WTC11 (cell line): ENCODE measurements at regions not wholly inside any gene's neighbourhood (a gene's known extent, or its start where the extent isn't known, plus 50 kb on each side); places are given as distances from the start of the nearest gene placed in this dataset.

Source experiments
- ATAC-seq: fragments of 200-7000 bp; cut with Tn5 transposase; 2 replicates; pipeline ENCODE4 v1.10.0; 2021; ENCODE audit warnings: mild to moderate bottlenecking, moderate library complexity
- CTCF ChIA-PET: fragments of 300-600 bp; sonication (Branson Sonifier 250); formaldehyde crosslinking; loops from one replicate; lab custom pipeline; 2021; ENCODE audit warnings: antibody characterized with exemption; lab: Charles Lee
- POLR2A ChIA-PET: fragments of 350-600 bp; sonication (Branson Sonifier 250); formaldehyde crosslinking; loops from one replicate; lab custom pipeline; 2021; ENCODE audit warnings: antibody characterized with exemption; lab: Charles Lee
- DNase-seq: peaks from one replicate; pipeline ENCODE4 v3.0.0; 2021; ENCODE audit warnings: low spot score
- H3K27ac Mint-ChIP-seq: 2 replicates; pipeline ENCODE4 v1.8.0; 2021; ENCODE audit warnings: mixed read lengths
- H3K27me3 Mint-ChIP-seq: 2 replicates; pipeline ENCODE4 v1.8.0; 2021; ENCODE audit warnings: low read depth, mild to moderate bottlenecking, moderate library complexity, mixed read lengths
- H3K36me3 Mint-ChIP-seq: 2 replicates; pipeline ENCODE4 v1.8.0; 2021; ENCODE audit warnings: mixed read lengths
- H3K4me1 Mint-ChIP-seq: 2 replicates; pipeline ENCODE4 v1.8.0; 2022; ENCODE audit warnings: mixed read lengths
- H3K4me3 Mint-ChIP-seq: 2 replicates; pipeline ENCODE4 v1.8.0; 2021; ENCODE audit warnings: mild to moderate bottlenecking, moderate library complexity, mixed read lengths
- H3K9me3 Mint-ChIP-seq: 2 replicates; pipeline ENCODE4 v1.8.0; 2021; ENCODE audit warnings: mixed read lengths
- ATF1 ChIP-seq: sonication (generic); formaldehyde crosslinking; IDR thresholded peaks from 2 replicates; pipeline ENCODE4 v1.8.1; 2023; ENCODE audit warnings: mild to moderate bottlenecking, moderate library complexity, missing genetic modification reagents
- EMX1 ChIP-seq: fragments of 250-450 bp; sonication (Bioruptor Pico); IDR thresholded peaks from 2 replicates; pipeline ENCODE4 v1.8.0; 2021; ENCODE audit warnings: mild to moderate bottlenecking
- ESRRA ChIP-seq: sonication (generic); formaldehyde crosslinking; IDR thresholded peaks from 2 replicates; pipeline ENCODE4 v1.8.1; 2022; ENCODE audit warnings: mild to moderate bottlenecking, missing genetic modification reagents, borderline replicate concordance
- FOXP1 ChIP-seq: sonication (generic); formaldehyde crosslinking; IDR thresholded peaks from 2 replicates; pipeline ENCODE4 v1.8.0; 2022; ENCODE audit warnings: missing genetic modification reagents, mild to moderate bottlenecking, moderate library complexity, borderline replicate concordance
- JUN ChIP-seq: sonication (generic); formaldehyde crosslinking; IDR thresholded peaks from 2 replicates; pipeline ENCODE4 v1.8.0; 2023; ENCODE audit warnings: mild to moderate bottlenecking, missing genetic modification reagents
- MXD4 ChIP-seq: fragments of 250-450 bp; sonication (Bioruptor Pico); IDR thresholded peaks from 2 replicates; pipeline ENCODE4 v1.8.0; 2021; ENCODE audit warnings: mild to moderate bottlenecking, moderate library complexity, borderline replicate concordance
- PREB ChIP-seq: sonication (generic); formaldehyde crosslinking; IDR thresholded peaks from 2 replicates; pipeline ENCODE4 v1.8.1; 2022; ENCODE audit warnings: mild to moderate bottlenecking, missing genetic modification reagents, moderate library complexity, borderline replicate concordance
- SP1 ChIP-seq: sonication (generic); formaldehyde crosslinking; conservative IDR thresholded peaks from 2 replicates; pipeline ENCODE4 v1.8.1; 2022; ENCODE audit warnings: missing genetic modification reagents
- TEAD1 ChIP-seq: sonication (generic); formaldehyde crosslinking; IDR thresholded peaks from 2 replicates; pipeline ENCODE4 v1.8.0; 2022; ENCODE audit warnings: mild to moderate bottlenecking, missing genetic modification reagents
- USF2 ChIP-seq: sonication (generic); formaldehyde crosslinking; IDR thresholded peaks from 2 replicates; pipeline ENCODE4 v1.8.1; 2023; ENCODE audit warnings: mild to moderate bottlenecking, missing genetic modification reagents, moderate library complexity
- TF ChIP-seq, protein P1 (sequence below): sonication (generic); formaldehyde crosslinking; IDR thresholded peaks from 2 replicates; pipeline ENCODE4 v1.8.0; 2023; ENCODE audit warnings: missing genetic modification reagents, mild to moderate bottlenecking, borderline replicate concordance
- TF ChIP-seq, protein P2 (sequence below): sonication (generic); formaldehyde crosslinking; conservative IDR thresholded peaks from 2 replicates; pipeline ENCODE4 v1.8.1; 2023; ENCODE audit warnings: mild to moderate bottlenecking, low read depth, missing genetic modification reagents, moderate library complexity
- TF ChIP-seq, protein P3 (sequence below): sonication (generic); formaldehyde crosslinking; IDR thresholded peaks from 2 replicates; pipeline ENCODE4 v1.8.1; 2022; ENCODE audit warnings: missing genetic modification reagents, borderline replicate concordance
- TF ChIP-seq, protein P4 (sequence below): sonication (generic); formaldehyde crosslinking; IDR thresholded peaks from 2 replicates; pipeline ENCODE4 v1.8.0; 2022; ENCODE audit warnings: missing genetic modification reagents
- TF ChIP-seq, protein P5 (sequence below): sonication (generic); formaldehyde crosslinking; IDR thresholded peaks from 2 replicates; pipeline ENCODE4 v1.8.1; 2023; ENCODE audit warnings: mild to moderate bottlenecking, missing genetic modification reagents, moderate library complexity
- TF ChIP-seq, protein P6 (sequence below): sonication (generic); formaldehyde crosslinking; IDR thresholded peaks from 2 replicates; pipeline ENCODE4 v1.8.0; 2022; ENCODE audit warnings: mild to moderate bottlenecking, missing genetic modification reagents
- TF ChIP-seq, protein P7 (sequence below): fragments of 250-450 bp; sonication (Bioruptor Pico); IDR thresholded peaks from 2 replicates; pipeline ENCODE4 v1.9.0; 2021; ENCODE audit warnings: mild to moderate bottlenecking

GRCh38 chr6:113143206-113143605 lies 713.9 kb upstream of the MARCKS start:
- POLR2A ChIA-PET, result interaction anchor here (0.7 kb wide), 1 partner anchor 545 kb away, joined by 6 read pairs; no protein-coding TSS in a partner anchor
- H3K27me3 Mint-ChIP-seq, result no peaks in the 10 kb centered on the region
- no peak for ATAC-seq
- CTCF ChIA-PET, result no interaction called here
- H3K4me3 Mint-ChIP-seq, result no peak overlapping the region
- no peak for DNase-seq
- peaks cover 2% of the 10 kb centered on the region for H3K4me1 Mint-ChIP-seq
- H3K9me3 Mint-ChIP-seq, result no peaks in the 10 kb centered on the region
- H3K36me3 Mint-ChIP-seq, result no peaks in the 10 kb centered on the region
- TF ChIP-seq USF2 (no peak), FOXP1 (CRISPR knock-in tag) (no peak), TEAD1 (CRISPR knock-in tag) (no peak), SP1 (CRISPR knock-in tag) (no peak), JUN (CRISPR knock-in tag) (no peak), EMX1 (CRISPR knock-in tag) (no peak), PREB (CRISPR knock-in tag) (no peak), ESRRA (CRISPR knock-in tag) (no peak), ATF1 (no peak), MXD4 (CRISPR knock-in tag) (no peak)
- TF ChIP-seq, protein P1, sequence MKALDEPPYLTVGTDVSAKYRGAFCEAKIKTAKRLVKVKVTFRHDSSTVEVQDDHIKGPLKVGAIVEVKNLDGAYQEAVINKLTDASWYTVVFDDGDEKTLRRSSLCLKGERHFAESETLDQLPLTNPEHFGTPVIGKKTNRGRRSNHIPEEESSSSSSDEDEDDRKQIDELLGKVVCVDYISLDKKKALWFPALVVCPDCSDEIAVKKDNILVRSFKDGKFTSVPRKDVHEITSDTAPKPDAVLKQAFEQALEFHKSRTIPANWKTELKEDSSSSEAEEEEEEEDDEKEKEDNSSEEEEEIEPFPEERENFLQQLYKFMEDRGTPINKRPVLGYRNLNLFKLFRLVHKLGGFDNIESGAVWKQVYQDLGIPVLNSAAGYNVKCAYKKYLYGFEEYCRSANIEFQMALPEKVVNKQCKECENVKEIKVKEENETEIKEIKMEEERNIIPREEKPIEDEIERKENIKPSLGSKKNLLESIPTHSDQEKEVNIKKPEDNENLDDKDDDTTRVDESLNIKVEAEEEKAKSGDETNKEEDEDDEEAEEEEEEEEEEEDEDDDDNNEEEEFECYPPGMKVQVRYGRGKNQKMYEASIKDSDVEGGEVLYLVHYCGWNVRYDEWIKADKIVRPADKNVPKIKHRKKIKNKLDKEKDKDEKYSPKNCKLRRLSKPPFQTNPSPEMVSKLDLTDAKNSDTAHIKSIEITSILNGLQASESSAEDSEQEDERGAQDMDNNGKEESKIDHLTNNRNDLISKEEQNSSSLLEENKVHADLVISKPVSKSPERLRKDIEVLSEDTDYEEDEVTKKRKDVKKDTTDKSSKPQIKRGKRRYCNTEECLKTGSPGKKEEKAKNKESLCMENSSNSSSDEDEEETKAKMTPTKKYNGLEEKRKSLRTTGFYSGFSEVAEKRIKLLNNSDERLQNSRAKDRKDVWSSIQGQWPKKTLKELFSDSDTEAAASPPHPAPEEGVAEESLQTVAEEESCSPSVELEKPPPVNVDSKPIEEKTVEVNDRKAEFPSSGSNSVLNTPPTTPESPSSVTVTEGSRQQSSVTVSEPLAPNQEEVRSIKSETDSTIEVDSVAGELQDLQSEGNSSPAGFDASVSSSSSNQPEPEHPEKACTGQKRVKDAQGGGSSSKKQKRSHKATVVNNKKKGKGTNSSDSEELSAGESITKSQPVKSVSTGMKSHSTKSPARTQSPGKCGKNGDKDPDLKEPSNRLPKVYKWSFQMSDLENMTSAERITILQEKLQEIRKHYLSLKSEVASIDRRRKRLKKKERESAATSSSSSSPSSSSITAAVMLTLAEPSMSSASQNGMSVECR, result no peak
- TF ChIP-seq, protein P2, sequence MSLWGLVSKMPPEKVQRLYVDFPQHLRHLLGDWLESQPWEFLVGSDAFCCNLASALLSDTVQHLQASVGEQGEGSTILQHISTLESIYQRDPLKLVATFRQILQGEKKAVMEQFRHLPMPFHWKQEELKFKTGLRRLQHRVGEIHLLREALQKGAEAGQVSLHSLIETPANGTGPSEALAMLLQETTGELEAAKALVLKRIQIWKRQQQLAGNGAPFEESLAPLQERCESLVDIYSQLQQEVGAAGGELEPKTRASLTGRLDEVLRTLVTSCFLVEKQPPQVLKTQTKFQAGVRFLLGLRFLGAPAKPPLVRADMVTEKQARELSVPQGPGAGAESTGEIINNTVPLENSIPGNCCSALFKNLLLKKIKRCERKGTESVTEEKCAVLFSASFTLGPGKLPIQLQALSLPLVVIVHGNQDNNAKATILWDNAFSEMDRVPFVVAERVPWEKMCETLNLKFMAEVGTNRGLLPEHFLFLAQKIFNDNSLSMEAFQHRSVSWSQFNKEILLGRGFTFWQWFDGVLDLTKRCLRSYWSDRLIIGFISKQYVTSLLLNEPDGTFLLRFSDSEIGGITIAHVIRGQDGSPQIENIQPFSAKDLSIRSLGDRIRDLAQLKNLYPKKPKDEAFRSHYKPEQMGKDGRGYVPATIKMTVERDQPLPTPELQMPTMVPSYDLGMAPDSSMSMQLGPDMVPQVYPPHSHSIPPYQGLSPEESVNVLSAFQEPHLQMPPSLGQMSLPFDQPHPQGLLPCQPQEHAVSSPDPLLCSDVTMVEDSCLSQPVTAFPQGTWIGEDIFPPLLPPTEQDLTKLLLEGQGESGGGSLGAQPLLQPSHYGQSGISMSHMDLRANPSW (CRISPR knock-in tag), result no peak
- TF ChIP-seq, protein P3, sequence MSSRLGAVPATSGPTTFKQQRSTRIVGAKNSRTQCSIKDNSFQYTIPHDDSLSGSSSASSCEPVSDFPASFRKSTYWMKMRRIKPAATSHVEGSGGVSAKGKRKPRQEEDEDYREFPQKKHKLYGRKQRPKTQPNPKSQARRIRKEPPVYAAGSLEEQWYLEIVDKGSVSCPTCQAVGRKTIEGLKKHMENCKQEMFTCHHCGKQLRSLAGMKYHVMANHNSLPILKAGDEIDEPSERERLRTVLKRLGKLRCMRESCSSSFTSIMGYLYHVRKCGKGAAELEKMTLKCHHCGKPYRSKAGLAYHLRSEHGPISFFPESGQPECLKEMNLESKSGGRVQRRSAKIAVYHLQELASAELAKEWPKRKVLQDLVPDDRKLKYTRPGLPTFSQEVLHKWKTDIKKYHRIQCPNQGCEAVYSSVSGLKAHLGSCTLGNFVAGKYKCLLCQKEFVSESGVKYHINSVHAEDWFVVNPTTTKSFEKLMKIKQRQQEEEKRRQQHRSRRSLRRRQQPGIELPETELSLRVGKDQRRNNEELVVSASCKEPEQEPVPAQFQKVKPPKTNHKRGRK, result no peak
- TF ChIP-seq, protein P4, sequence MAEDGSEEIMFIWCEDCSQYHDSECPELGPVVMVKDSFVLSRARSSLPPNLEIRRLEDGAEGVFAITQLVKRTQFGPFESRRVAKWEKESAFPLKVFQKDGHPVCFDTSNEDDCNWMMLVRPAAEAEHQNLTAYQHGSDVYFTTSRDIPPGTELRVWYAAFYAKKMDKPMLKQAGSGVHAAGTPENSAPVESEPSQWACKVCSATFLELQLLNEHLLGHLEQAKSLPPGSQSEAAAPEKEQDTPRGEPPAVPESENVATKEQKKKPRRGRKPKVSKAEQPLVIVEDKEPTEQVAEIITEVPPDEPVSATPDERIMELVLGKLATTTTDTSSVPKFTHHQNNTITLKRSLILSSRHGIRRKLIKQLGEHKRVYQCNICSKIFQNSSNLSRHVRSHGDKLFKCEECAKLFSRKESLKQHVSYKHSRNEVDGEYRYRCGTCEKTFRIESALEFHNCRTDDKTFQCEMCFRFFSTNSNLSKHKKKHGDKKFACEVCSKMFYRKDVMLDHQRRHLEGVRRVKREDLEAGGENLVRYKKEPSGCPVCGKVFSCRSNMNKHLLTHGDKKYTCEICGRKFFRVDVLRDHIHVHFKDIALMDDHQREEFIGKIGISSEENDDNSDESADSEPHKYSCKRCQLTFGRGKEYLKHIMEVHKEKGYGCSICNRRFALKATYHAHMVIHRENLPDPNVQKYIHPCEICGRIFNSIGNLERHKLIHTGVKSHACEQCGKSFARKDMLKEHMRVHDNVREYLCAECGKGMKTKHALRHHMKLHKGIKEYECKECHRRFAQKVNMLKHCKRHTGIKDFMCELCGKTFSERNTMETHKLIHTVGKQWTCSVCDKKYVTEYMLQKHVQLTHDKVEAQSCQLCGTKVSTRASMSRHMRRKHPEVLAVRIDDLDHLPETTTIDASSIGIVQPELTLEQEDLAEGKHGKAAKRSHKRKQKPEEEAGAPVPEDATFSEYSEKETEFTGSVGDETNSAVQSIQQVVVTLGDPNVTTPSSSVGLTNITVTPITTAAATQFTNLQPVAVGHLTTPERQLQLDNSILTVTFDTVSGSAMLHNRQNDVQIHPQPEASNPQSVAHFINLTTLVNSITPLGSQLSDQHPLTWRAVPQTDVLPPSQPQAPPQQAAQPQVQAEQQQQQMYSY (CRISPR knock-in tag), result no peak
- TF ChIP-seq, protein P5, sequence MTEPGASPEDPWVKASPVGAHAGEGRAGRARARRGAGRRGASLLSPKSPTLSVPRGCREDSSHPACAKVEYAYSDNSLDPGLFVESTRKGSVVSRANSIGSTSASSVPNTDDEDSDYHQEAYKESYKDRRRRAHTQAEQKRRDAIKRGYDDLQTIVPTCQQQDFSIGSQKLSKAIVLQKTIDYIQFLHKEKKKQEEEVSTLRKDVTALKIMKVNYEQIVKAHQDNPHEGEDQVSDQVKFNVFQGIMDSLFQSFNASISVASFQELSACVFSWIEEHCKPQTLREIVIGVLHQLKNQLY (CRISPR knock-in tag), result no peak
- TF ChIP-seq, protein P6, sequence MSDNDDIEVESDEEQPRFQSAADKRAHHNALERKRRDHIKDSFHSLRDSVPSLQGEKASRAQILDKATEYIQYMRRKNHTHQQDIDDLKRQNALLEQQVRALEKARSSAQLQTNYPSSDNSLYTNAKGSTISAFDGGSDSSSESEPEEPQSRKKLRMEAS (CRISPR knock-in tag), result no peak
- TF ChIP-seq, protein P7, sequence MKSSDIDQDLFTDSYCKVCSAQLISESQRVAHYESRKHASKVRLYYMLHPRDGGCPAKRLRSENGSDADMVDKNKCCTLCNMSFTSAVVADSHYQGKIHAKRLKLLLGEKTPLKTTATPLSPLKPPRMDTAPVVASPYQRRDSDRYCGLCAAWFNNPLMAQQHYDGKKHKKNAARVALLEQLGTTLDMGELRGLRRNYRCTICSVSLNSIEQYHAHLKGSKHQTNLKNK (CRISPR knock-in tag), result no peak
- TF ChIP-seq, all 79 proteins: peak for 0
- no peak overlapping the region for H3K27ac Mint-ChIP-seq
